Keratinocyte (primary cell): ENCODE measurements at regions not wholly inside any gene's neighbourhood (a gene's known extent, or its start where the extent isn't known, plus 50 kb on each side); places are given as distances from the start of the nearest gene placed in this dataset.

Experiments used
- CTCF ChIP-seq, 3 experiments: IDR thresholded peaks in 1 of 3; conservative IDR thresholded peaks in 1 of 3; optimal IDR thresholded peaks in 1 of 3; 2 replicates in 2 of 3; 3 replicates in 1 of 3; pipeline versions ENCODE3 to v1.5.1; 2011; ENCODE audit warnings: low read length in 3 of 3, mild to moderate bottlenecking in 3 of 3, moderate library complexity in 2 of 3, control low read depth in 1 of 3, inconsistent platforms in 1 of 3; ENCODE audit not compliant: insufficient read depth in 2 of 3; ENCODE audit errors: extremely low read depth in 1 of 3
- EZH2 ChIP-seq: IDR thresholded peaks from one replicate; pipeline ENCODE4 v1.6.1; 2012; ENCODE audit warnings: inconsistent platforms, mild to moderate bottlenecking, low read length, moderate library complexity

DNA sequence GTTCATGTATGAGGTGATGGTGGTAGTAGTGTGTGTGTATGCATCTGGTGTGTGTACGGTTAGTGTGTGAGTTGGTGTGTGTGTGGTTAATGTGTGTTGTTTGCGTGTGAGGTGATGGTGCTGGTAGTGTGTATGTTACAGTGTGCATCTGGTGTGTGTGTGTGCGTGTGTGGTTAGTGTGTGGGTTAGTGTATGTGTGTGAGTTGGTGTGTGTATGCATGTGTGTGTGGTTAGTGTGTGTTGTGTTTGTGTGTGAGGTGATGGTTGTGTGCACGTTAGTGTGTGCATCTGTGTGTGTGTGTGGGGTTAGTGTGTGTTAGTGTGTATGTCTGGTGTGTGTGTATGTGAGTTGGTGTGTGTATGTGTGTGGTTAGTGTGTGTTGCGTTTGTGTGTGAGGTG lies 153.0 kb downstream of the ACTR3B start:
- TF ChIP-seq EZH2 (no peak), CTCF (optimal IDR thresholded peaks at IDR 0.05 in 1 of 3, IDR thresholded peaks at IDR 0.05 in 1 of 3, conservative IDR thresholded peaks at IDR 0.05 in 1 of 3; ENCODE audit: extremely low read depth in 1 of 3, insufficient read depth in 2 of 3, low read length in 3 of 3) (no peak)
